H1 (cell line): ENCODE measurements at regions not wholly inside any gene's neighbourhood (a gene's known extent, or its start where the extent isn't known, plus 50 kb on each side); places are given as distances from the start of the nearest gene placed in this dataset.

Experiments used
- BCL11A ChIP-seq, 2 experiments: IDR thresholded peaks; one replicate each; pipeline ENCODE4 v1.6.1; 2011; ENCODE audit warnings: low read depth in 2 of 2, low read length in 2 of 2, mild to moderate bottlenecking in 2 of 2
- HDAC2 ChIP-seq, 2 experiments: fragments of 300-600 bp in 1 of 2; sonication (generic) in 1 of 2; IDR thresholded peaks; 2 replicates each; pipeline ENCODE4 v1.6.1; 2011 to 2012; ENCODE audit warnings: low read depth in 2 of 2, low read length in 2 of 2, mild to moderate bottlenecking in 2 of 2, moderate library complexity in 2 of 2, borderline replicate concordance in 1 of 2, inconsistent platforms in 1 of 2
- KDM5A ChIP-seq: fragments of 200-600 bp; IDR thresholded peaks from 2 replicates; pipeline ENCODE4 v1.7.1; 2012; ENCODE audit warnings: mild to moderate bottlenecking, low read length, inconsistent platforms, mixed read lengths
- SAP30 ChIP-seq: fragments of 300-600 bp; sonication (generic); IDR thresholded peaks from 2 replicates; pipeline ENCODE4 v1.7.1; 2012; ENCODE audit warnings: low read length, moderate library complexity, mild to moderate bottlenecking, inconsistent platforms; ENCODE audit not compliant: insufficient read depth, insufficient replicate concordance
- SUZ12 ChIP-seq: fragments of 200-600 bp; sonication (generic); IDR thresholded peaks from 2 replicates; pipeline ENCODE4 v1.6.1; 2012; ENCODE audit warnings: mild to moderate bottlenecking, inconsistent platforms, low read length, moderate library complexity, mixed read lengths
- TAF7 ChIP-seq: optimal IDR thresholded peaks from 2 replicates; pipeline ENCODE3; 2011; ENCODE audit warnings: low read depth, mild to moderate bottlenecking, inconsistent platforms, low read length, moderate library complexity, borderline replicate concordance
- TEAD4 ChIP-seq: IDR thresholded peaks from 2 replicates; pipeline ENCODE4 v1.6.1; 2012; ENCODE audit warnings: low read depth, low read length, inconsistent platforms, mixed read lengths
- TF ChIP-seq, protein P1 (sequence below): fragments of 300-600 bp; sonication (generic); IDR thresholded peaks from 2 replicates; pipeline ENCODE4 v1.7.1; 2012; ENCODE audit warnings: low read length, moderate library complexity, mild to moderate bottlenecking, inconsistent platforms; ENCODE audit not compliant: insufficient replicate concordance
- TF ChIP-seq, protein P2 (sequence below): IDR thresholded peaks from 2 replicates; pipeline ENCODE4 v1.6.1; 2012; ENCODE audit warnings: inconsistent platforms

DNA sequence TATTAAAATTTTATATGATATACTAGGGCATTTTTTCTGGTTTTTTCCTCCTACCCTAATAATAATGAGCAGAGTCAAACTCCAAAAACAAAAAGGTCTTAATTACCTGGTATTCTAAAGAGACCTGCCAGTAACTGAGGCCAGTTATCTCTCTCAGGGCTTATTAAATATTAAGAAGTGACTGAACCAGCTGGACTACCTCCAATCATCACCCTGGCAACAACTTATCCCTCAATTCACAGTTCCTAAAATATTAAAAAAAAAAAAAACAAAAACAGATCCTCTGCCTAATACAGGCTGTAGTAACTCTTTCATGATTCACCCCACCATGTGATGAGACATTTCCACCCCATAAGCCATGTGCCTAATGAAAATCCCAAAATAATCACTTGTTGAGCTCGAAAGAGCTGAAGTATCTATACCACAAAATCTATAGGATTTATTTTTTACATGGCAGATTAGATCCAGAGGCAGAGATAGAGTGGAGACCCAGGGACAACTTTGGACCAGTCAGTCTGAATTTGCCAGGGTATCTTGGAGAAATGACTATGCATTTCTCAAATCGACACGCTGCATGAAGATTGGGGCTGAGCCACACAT is 698.0 kb downstream of the FAT4 start (continued):
- TF ChIP-seq, protein P1, sequence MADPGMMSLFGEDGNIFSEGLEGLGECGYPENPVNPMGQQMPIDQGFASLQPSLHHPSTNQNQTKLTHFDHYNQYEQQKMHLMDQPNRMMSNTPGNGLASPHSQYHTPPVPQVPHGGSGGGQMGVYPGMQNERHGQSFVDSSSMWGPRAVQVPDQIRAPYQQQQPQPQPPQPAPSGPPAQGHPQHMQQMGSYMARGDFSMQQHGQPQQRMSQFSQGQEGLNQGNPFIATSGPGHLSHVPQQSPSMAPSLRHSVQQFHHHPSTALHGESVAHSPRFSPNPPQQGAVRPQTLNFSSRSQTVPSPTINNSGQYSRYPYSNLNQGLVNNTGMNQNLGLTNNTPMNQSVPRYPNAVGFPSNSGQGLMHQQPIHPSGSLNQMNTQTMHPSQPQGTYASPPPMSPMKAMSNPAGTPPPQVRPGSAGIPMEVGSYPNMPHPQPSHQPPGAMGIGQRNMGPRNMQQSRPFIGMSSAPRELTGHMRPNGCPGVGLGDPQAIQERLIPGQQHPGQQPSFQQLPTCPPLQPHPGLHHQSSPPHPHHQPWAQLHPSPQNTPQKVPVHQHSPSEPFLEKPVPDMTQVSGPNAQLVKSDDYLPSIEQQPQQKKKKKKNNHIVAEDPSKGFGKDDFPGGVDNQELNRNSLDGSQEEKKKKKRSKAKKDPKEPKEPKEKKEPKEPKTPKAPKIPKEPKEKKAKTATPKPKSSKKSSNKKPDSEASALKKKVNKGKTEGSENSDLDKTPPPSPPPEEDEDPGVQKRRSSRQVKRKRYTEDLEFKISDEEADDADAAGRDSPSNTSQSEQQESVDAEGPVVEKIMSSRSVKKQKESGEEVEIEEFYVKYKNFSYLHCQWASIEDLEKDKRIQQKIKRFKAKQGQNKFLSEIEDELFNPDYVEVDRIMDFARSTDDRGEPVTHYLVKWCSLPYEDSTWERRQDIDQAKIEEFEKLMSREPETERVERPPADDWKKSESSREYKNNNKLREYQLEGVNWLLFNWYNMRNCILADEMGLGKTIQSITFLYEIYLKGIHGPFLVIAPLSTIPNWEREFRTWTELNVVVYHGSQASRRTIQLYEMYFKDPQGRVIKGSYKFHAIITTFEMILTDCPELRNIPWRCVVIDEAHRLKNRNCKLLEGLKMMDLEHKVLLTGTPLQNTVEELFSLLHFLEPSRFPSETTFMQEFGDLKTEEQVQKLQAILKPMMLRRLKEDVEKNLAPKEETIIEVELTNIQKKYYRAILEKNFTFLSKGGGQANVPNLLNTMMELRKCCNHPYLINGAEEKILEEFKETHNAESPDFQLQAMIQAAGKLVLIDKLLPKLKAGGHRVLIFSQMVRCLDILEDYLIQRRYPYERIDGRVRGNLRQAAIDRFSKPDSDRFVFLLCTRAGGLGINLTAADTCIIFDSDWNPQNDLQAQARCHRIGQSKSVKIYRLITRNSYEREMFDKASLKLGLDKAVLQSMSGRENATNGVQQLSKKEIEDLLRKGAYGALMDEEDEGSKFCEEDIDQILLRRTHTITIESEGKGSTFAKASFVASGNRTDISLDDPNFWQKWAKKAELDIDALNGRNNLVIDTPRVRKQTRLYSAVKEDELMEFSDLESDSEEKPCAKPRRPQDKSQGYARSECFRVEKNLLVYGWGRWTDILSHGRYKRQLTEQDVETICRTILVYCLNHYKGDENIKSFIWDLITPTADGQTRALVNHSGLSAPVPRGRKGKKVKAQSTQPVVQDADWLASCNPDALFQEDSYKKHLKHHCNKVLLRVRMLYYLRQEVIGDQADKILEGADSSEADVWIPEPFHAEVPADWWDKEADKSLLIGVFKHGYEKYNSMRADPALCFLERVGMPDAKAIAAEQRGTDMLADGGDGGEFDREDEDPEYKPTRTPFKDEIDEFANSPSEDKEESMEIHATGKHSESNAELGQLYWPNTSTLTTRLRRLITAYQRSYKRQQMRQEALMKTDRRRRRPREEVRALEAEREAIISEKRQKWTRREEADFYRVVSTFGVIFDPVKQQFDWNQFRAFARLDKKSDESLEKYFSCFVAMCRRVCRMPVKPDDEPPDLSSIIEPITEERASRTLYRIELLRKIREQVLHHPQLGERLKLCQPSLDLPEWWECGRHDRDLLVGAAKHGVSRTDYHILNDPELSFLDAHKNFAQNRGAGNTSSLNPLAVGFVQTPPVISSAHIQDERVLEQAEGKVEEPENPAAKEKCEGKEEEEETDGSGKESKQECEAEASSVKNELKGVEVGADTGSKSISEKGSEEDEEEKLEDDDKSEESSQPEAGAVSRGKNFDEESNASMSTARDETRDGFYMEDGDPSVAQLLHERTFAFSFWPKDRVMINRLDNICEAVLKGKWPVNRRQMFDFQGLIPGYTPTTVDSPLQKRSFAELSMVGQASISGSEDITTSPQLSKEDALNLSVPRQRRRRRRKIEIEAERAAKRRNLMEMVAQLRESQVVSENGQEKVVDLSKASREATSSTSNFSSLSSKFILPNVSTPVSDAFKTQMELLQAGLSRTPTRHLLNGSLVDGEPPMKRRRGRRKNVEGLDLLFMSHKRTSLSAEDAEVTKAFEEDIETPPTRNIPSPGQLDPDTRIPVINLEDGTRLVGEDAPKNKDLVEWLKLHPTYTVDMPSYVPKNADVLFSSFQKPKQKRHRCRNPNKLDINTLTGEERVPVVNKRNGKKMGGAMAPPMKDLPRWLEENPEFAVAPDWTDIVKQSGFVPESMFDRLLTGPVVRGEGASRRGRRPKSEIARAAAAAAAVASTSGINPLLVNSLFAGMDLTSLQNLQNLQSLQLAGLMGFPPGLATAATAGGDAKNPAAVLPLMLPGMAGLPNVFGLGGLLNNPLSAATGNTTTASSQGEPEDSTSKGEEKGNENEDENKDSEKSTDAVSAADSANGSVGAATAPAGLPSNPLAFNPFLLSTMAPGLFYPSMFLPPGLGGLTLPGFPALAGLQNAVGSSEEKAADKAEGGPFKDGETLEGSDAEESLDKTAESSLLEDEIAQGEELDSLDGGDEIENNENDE = no peak
- TF ChIP-seq TAF7 (no peak), SAP30 (no peak), HDAC2 (IDR thresholded peaks at IDR 0.05; ENCODE audit: borderline replicate concordance in 1 of 2, low read depth in 2 of 2, low read length in 2 of 2) (no peak), BCL11A (IDR thresholded peaks at IDR 0.05; ENCODE audit: low read depth in 2 of 2, low read length in 2 of 2) (no peak), KDM5A (no peak), SUZ12 (no peak), TEAD4 (no peak)
- TF ChIP-seq, protein P2, sequence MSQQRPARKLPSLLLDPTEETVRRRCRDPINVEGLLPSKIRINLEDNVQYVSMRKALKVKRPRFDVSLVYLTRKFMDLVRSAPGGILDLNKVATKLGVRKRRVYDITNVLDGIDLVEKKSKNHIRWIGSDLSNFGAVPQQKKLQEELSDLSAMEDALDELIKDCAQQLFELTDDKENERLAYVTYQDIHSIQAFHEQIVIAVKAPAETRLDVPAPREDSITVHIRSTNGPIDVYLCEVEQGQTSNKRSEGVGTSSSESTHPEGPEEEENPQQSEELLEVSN = no peak
